GM12878 (cell line): ENCODE measurements at regions not wholly inside any gene's neighbourhood (a gene's known extent, or its start where the extent isn't known, plus 50 kb on each side); places are given as distances from the start of the nearest gene placed in this dataset.

Experiments
- ATAC-seq: fragments of 200-7000 bp; cut with Tn5 transposase; 3 replicates; pipeline ENCODE4 v1.9.1; 2020; ENCODE audit warnings: mild to moderate bottlenecking, moderate library complexity
- BruUV-seq: library from RNA; stranded (reverse); fragments of 400-500 nt; replicated peaks from 2 replicates; lab custom pipeline; 2021; lab: Mats Ljungman, UMichigan
- CTCF ChIA-PET: fragments of 300-600 bp; sonication (Branson Sonifier 250); formaldehyde crosslinking; extraction: SDS; loops from one replicate; lab custom pipeline; 2021; ENCODE audit warnings: inconsistent platforms; lab: Yijun Ruan, JAX
- POLR2A ChIA-PET: fragments of 350-600 bp; formaldehyde crosslinking; extraction: SDS; loops from one replicate; lab custom pipeline; 2021; ENCODE audit warnings: inconsistent platforms; lab: Charles Lee
- RAD21 ChIA-PET: fragments of 300-600 bp; sonication (Branson Sonifier 250); formaldehyde crosslinking; loops from one replicate; lab custom pipeline; 2023; ENCODE audit warnings: antibody characterized with exemption; ENCODE audit not compliant: unreplicated experiment; lab: Charles Lee
- SMC1A ChIA-PET: fragments of 300-600 bp; sonication (Branson Sonifier 250); formaldehyde crosslinking; loops from one replicate; lab custom pipeline; 2023; ENCODE audit not compliant: unreplicated experiment, uncharacterized antibody; lab: Charles Lee
- DNase-seq: peaks from one replicate; pipeline ENCODE4 v3.0.0-alpha.2; 2011; ENCODE audit warnings: low read depth, low spot score
- FAIRE-seq: peaks from 3 replicates; lab custom pipeline; 2011; peaks lifted over from hg19 to GRCh38; lab: Jason Lieb, UNC
- H2AFZ ChIP-seq: 2 replicates; pipeline ENCODE4 v1.6.0; 2011; ENCODE audit warnings: low read depth, low read length, control low read depth; ENCODE audit not compliant: control insufficient read depth
- H3K27ac ChIP-seq: 2 replicates; pipeline ENCODE4 v1.5.1; 2011; ENCODE audit warnings: control low read depth; ENCODE audit not compliant: control insufficient read depth, insufficient read depth
- H3K27me3 ChIP-seq, 2 experiments: replicated peaks in 1 of 2; 2 replicates each; pipeline versions ENCODE4 v1.6.0 to v1.6.1; 2011; ENCODE audit warnings: low read length in 1 of 2; ENCODE audit not compliant: control insufficient read depth in 2 of 2, insufficient read depth in 2 of 2
- H3K36me3 ChIP-seq, 2 experiments: 2 replicates each; pipeline ENCODE4 v1.5.1; 2011; ENCODE audit warnings: low read length in 1 of 2; ENCODE audit not compliant: control insufficient read depth in 2 of 2, insufficient read depth in 2 of 2
- H3K4me1 ChIP-seq: 2 replicates; pipeline ENCODE4 v1.6.1; 2011; ENCODE audit warnings: mild to moderate bottlenecking, low read length, moderate library complexity, mixed read lengths; ENCODE audit not compliant: control insufficient read depth, insufficient read depth
- H3K4me2 ChIP-seq: 2 replicates; pipeline ENCODE4 v1.6.0; 2011; ENCODE audit warnings: control low read depth; ENCODE audit not compliant: control insufficient read depth, insufficient read depth
- H3K4me3 ChIP-seq: fragments of 200-600 bp; sonication (generic); 2 replicates; pipeline ENCODE4 v1.5.1; 2016
- H3K79me2 ChIP-seq: 2 replicates; pipeline ENCODE4 v1.6.0; 2011; ENCODE audit warnings: low read length; ENCODE audit not compliant: control insufficient read depth, insufficient read depth
- H3K9ac ChIP-seq: 2 replicates; pipeline ENCODE4 v1.8.0; 2011; ENCODE audit warnings: low read length, control low read depth, mixed read lengths; ENCODE audit not compliant: control insufficient read depth, insufficient read depth
- H3K9me3 ChIP-seq: replicated peaks from 3 replicates; pipeline ENCODE4 v1.5.1; 2011; ENCODE audit warnings: mild to moderate bottlenecking, low read length; ENCODE audit not compliant: control insufficient read depth, insufficient read depth
- H4K20me1 ChIP-seq: 2 replicates; pipeline ENCODE4 v1.6.0; 2011; ENCODE audit not compliant: control insufficient read depth, insufficient read depth
- CUX1 ChIP-seq: IDR thresholded peaks from 2 replicates; pipeline ENCODE4 v1.6.1; 2012; ENCODE audit warnings: improper control_type of control experiment, low read depth, low read length; ENCODE audit not compliant: insufficient replicate concordance
- EP300 ChIP-seq, 2 experiments: fragments of 150-350 bp in 1 of 2; IDR thresholded peaks; 2 replicates each; pipeline ENCODE4 v1.6.1; 2011 to 2012; ENCODE audit warnings: low read depth in 2 of 2, low read length in 2 of 2, borderline replicate concordance in 1 of 2, improper control_type of control experiment in 1 of 2, inconsistent platforms in 1 of 2; ENCODE audit not compliant: control insufficient read depth in 1 of 2
- ETV6 ChIP-seq, 2 experiments: fragments of 450-650 bp in 1 of 2; IDR thresholded peaks in 1 of 2; conservative IDR thresholded peaks in 1 of 2; 2 replicates each; pipeline ENCODE4 v1.6.1; 2014; ENCODE audit warnings: antibody characterized with exemption in 1 of 2, borderline replicate concordance in 1 of 2, low read depth in 1 of 2, mild to moderate bottlenecking in 1 of 2, moderate library complexity in 1 of 2
- NFIC ChIP-seq: IDR thresholded peaks from 2 replicates; pipeline ENCODE4 v1.6.1; 2012; ENCODE audit warnings: low read depth, mild to moderate bottlenecking, inconsistent platforms, low read length, moderate library complexity
- WGBS: methylation state at CpG from one replicate; pipeline ENCODE4 v1.1.6; 2016; ENCODE audit warnings: low lambda C conversion rate; ENCODE audit not compliant: insufficient replicate concordance, insufficient coverage; ENCODE audit errors: missing lambda C conversion rate; 5-methylcytosine and 5-hydroxymethylcytosine counted together
- in situ Hi-C: fragments of 300-500 bp; cut with MboI; formaldehyde crosslinking; loops from 9 replicates; pipeline ENCODE4 v1.14.3; 2018; ENCODE audit warnings: mixed read lengths
- intact Hi-C: fragments of 100-400 bp; cut with micrococcal nuclease; formaldehyde crosslinking; loops from one replicate; pipeline ENCODE4 v1.14.2; 2022; ENCODE audit not compliant: unreplicated experiment

GRCh38 chr18:78242806-78243205 is 736.8 kb upstream of the SALL3 start:
- ATAC-seq (no peak), FAIRE-seq (no peak), DNase-seq (no peak)
- Histone ChIP-seq H3K27ac (no peak overlapping the region), H3K4me1 (no peaks in the 10 kb centered on the region), H3K79me2 (no peaks in the 10 kb centered on the region), H3K27me3 (no peaks in the 10 kb centered on the region), H3K4me2 (no peak overlapping the region), H3K36me3 (no peaks in the 10 kb centered on the region), H3K4me3 (no peak overlapping the region), H4K20me1 (no peaks in the 10 kb centered on the region), H2AFZ (no peak overlapping the region), H3K9me3 (no peaks in the 10 kb centered on the region; the same call in 2 of the 3 replicates), H3K9ac (no peak overlapping the region)
- in situ Hi-C loops (no loop called here), intact Hi-C loops (no loop called here)
- no TSS peak for BruUV-seq
- 35% methylated on average over 12 of the region's 12 CpGs for WGBS
- RAD21 ChIA-PET = no interaction called here
- SMC1A ChIA-PET = no interaction called here
- POLR2A ChIA-PET = no interaction called here
- CTCF ChIA-PET = no interaction called here
- TF ChIP-seq EP300 (IDR thresholded peaks at IDR 0.05; ENCODE audit: borderline replicate concordance in 1 of 2, control insufficient read depth in 1 of 2, low read depth in 2 of 2, low read length in 2 of 2) (no peak), CUX1 (no peak), NFIC (no peak), ETV6 (conservative IDR thresholded peaks at IDR 0.05 in 1 of 2, IDR thresholded peaks at IDR 0.05 in 1 of 2; ENCODE audit: borderline replicate concordance in 1 of 2, low read depth in 1 of 2) (no peak)
